ENCODE measurements at regions not wholly inside any gene's neighbourhood (a gene's known extent, or its start where the extent isn't known, plus 50 kb on each side); places are given as distances from the start of the nearest gene placed in this dataset.

GRCh38 chr15:35746121-35746520 lies 200.2 kb upstream of the DPH6 start:
- TF ChIP-seq EGR1 (IDR thresholded peaks at IDR 0.05; ENCODE audit: borderline replicate concordance in 1 of 2, low read depth in 2 of 2, low read length in 2 of 2) (no peak), KDM1A (IDR thresholded peaks at IDR 0.05; ENCODE audit: borderline replicate concordance) (no peak), CTCF (IDR thresholded peaks at IDR 0.05 in 2 of 3, conservative IDR thresholded peaks at IDR 0.05 in 1 of 3; ENCODE audit: control insufficient read depth in 2 of 3, extremely low read depth in 1 of 3, insufficient read depth in 1 of 3, low read depth in 3 of 3, low read length in 3 of 3) (no peak), RFX5 (IDR thresholded peaks at IDR 0.05; ENCODE audit: low read depth, low read length) (no peak), POLR2AphosphoS5 (IDR thresholded peaks at IDR 0.05; ENCODE audit: low read length) (no peak), FOXK2 (IDR thresholded peaks at IDR 0.05) (no peak), SP1 (IDR thresholded peaks at IDR 0.05; ENCODE audit: low read depth, low read length) (no peak), JUNB (IDR thresholded peaks at IDR 0.05) (no peak), NFIC (IDR thresholded peaks at IDR 0.05; ENCODE audit: low read depth, low read length) (no peak), STAT1 (conservative IDR thresholded peaks at IDR 0.05) (no peak), ZNF24 (IDR thresholded peaks at IDR 0.05) (no peak), EP300 (IDR thresholded peaks at IDR 0.05; ENCODE audit: borderline replicate concordance in 1 of 2, control insufficient read depth in 1 of 2, low read depth in 2 of 2, low read length in 2 of 2) (no peak)
- TF ChIP-seq, protein P1, sequence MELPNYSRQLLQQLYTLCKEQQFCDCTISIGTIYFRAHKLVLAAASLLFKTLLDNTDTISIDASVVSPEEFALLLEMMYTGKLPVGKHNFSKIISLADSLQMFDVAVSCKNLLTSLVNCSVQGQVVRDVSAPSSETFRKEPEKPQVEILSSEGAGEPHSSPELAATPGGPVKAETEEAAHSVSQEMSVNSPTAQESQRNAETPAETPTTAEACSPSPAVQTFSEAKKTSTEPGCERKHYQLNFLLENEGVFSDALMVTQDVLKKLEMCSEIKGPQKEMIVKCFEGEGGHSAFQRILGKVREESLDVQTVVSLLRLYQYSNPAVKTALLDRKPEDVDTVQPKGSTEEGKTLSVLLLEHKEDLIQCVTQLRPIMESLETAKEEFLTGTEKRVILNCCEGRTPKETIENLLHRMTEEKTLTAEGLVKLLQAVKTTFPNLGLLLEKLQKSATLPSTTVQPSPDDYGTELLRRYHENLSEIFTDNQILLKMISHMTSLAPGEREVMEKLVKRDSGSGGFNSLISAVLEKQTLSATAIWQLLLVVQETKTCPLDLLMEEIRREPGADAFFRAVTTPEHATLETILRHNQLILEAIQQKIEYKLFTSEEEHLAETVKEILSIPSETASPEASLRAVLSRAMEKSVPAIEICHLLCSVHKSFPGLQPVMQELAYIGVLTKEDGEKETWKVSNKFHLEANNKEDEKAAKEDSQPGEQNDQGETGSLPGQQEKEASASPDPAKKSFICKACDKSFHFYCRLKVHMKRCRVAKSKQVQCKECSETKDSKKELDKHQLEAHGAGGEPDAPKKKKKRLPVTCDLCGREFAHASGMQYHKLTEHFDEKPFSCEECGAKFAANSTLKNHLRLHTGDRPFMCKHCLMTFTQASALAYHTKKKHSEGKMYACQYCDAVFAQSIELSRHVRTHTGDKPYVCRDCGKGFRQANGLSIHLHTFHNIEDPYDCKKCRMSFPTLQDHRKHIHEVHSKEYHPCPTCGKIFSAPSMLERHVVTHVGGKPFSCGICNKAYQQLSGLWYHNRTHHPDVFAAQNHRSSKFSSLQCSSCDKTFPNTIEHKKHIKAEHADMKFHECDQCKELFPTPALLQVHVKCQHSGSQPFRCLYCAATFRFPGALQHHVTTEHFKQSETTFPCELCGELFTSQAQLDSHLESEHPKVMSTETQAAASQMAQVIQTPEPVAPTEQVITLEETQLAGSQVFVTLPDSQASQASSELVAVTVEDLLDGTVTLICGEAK (IDR thresholded peaks at IDR 0.05; ENCODE audit: borderline replicate concordance), result no peak

Measured in GM12878 (cell line).